Suprapubic skin (tissue), 4 donors: ENCODE measurements at regions not wholly inside any gene's neighbourhood (a gene's known extent, or its start where the extent isn't known, plus 50 kb on each side); places are given as distances from the start of the nearest gene placed in this dataset.
A peak's percentile ranks its signal among the peaks of the same experiment; 100 is the strongest.

Experiments
- CTCF ChIP-seq, 2 donors: fragments of 200-600 bp in 1 of 2; fragments of 450-650 bp in 1 of 2; sonication (generic) in 1 of 2; IDR thresholded peaks; one replicate each; pipeline ENCODE4 v1.5.1; 2016 to 2019; ENCODE audit warnings: antibody characterized with exemption in 2 of 2, mild to moderate bottlenecking in 1 of 2, moderate library complexity in 1 of 2
- POLR2A ChIP-seq, 2 donors: fragments of 450-650 bp; IDR thresholded peaks; one replicate each; pipeline ENCODE4 v1.6.1; 2017; ENCODE audit warnings: antibody characterized with exemption in 2 of 2, mild to moderate bottlenecking in 2 of 2, moderate library complexity in 2 of 2
- POLR2AphosphoS5 ChIP-seq, 3 donors: sonication (generic); formaldehyde crosslinking; IDR thresholded peaks; one replicate each; pipeline ENCODE4 v1.6.1; 2017; ENCODE audit warnings: antibody characterized with exemption in 3 of 3

- TF ChIP-seq CTCF (IDR thresholded peaks at IDR 0.05) (peak; percentile 22 to 56), POLR2A (IDR thresholded peaks at IDR 0.05) (no peak), POLR2AphosphoS5 (IDR thresholded peaks at IDR 0.05) (no peak)
These were observed 263.2 kb downstream of the COX7C start for GRCh38 chr5:86880785-86881492.
